ENCODE measurements at regions not wholly inside any gene's neighbourhood (a gene's known extent, or its start where the extent isn't known, plus 50 kb on each side); places are given as distances from the start of the nearest gene placed in this dataset.
"Not testable (repeated sequence)": the region's sequence is repeated elsewhere in the genome, so short reads cannot be mapped to it uniquely, and the experiment has no call there.

DNA sequence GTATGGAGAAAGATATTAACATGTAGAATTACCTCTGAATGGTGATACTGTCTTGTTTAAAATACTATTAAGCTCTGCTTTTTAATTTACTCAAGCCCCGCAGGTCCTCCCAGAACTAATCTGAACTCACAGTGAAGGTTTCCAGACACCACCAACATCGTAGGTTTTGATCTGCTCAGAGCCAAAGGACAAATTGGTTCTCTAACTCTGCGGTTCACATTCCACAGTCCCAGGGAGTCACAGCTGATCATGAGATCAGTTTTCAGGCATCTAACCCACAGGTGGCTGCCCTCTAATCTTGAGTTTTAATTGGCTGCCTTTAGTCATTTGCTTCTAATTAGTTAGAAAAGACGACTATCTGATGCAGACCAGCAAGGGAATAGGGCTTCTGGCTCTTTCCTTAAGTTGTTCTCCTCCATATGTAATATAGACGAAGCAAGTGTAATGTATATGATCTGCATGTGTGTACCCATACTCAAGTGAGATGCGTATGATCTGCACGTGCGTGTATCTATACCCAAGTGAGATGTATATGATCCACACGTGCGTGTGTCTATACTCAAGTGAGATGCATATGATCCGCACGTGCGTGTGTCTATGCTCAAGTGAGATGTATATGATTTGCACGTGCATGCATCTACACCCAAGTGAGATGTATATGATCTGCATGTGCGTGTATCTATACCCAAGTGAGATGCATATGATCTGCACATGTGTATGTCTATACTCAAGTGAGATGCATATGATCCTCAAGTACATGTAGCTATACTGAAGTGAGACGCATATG, 331.5 kb upstream of the NPVF start:
- DNase-seq = no peak

DNA sequence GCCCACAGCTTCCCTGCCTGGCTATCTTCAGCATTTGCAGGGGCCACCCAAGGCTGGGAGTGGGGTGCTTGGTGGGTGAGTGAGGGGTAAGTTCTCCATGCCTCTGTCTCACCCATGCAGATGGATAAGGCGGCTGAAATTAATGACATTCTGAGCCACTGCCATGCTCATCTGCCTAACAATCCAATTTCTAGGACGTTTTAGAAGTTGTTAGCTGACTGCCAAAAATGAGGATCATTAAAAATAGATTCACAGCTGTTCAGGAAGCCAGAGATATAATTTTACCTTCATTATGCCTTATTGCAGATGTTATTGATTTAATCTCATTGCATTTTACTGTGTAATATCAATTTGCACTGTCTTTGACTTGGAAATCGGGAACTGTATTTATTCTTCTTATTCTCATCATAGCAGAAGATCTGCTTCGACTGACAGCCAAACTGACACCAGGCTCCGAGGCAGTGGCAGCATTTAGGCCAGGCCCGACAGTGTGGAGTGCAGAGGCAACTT, 334.4 kb upstream of the NPVF start:
- DNase-seq = no peak

DNA sequence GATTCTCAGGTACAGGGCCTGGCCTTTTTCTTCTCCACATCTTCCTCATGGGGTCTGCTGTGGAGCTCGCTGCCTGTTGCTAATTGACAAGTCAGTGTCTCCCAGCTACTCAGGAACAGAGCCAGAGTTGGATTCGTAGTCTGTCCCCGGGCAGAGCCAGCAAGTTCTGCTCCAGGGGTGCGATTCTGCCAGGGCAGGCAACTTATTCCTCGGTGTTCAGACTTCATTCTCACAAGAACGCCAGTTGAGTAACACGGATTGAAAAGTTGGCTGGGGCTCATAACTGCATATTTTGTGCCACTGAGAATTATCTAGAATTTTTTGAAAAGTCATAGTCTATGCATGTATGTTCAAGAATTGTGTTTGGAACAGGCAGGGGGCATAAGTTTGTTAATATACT, 336.7 kb upstream of the NPVF start:
- no peak for DNase-seq

DNA sequence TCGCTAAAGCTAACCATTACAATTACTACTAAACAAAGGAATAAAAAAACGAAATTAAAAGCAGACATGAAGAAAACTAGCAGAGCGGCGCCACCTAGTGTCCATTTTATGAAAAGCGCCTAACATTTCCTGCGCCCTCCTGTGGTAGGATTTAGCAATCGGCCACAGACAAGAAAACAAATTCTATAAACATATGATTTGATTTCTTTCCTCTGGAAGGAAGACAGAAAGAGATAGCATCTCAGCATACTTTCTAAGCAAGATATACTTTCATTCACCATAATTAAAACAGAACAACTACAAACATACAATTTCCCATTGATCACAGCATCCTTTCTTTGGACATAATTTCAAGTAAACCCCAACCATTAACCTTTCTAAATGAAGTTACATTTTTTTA, 337.7 kb upstream of the NPVF start:
- peak; percentile 62 to 66 for DNase-seq

DNA sequence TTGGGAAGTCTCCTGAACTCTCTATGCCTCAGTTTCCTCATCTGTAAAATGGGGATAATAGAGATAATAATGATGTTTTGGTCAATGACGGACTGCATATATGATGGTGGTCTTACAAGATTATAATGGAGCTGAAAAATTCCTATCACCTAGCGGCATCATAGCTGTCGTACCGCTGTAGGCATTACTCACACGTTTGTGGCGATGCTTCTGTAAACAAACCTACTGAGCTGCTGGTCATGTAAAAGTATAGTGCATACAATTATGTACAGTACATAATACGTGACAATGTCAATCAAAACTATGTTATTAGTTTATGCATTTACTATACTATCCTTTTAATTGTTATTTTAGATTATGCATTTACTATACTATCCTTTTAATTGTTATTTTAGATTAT, 339.1 kb upstream of the NPVF start:
- no peak for DNase-seq

DNA sequence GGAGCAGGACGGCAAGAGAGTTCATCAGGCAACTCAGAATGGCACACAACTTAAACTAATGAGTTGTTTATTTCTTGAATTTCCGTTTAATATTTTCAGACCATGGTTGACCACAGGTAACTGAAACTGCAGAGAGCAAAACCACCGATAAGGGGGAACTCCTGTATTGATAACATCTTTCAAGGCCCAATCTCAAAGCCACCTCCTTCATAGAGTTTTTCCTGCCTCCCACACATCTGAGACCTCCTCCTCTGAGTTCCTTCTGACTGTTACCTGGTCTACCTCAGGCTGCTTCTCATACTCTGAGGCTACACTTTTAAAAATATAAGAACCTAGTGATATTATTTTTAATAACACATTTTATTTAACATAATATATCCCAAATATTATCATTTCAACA, 341.5 kb upstream of the NPVF start:
- no peak for DNase-seq

DNA sequence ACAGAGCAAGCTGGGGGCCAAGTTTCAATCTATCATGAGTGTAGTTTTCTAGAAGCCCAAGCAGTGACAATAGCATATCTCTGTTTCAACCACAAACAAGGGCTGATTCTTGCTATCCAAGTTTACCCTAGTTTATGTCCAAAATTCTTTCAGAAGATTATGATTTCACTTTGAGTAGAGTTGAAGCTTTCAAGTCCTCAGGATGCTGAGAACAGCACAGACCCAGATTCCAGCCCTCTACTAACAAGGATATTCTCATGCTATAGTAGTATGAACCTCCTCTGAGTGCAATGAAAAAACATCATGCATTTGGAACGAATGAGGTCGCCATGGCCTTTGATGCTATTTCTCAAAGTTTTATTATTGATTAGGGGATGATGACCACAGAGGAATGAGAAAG, 344.1 kb upstream of the NPVF start:
- no peak for DNase-seq

DNA sequence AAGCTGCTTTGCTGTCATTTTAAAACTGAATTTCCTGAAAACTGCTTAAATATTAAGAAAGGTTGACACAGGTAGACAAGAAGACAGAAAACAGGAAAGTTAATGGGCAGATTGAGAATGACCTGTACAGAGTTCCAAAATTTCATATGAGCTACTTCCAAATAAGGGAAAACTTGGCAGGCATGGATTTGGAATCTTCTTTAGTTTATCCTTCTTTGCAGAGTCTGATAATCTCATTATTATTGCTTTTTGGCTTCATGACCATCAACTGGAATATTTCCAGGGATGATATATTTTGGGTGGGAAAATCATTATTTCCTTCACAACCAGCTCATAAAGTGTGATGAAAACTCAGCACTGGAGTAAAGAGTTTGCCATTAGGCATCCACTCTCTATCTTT, 346.5 kb upstream of the NPVF start:
- DNase-seq = no peak

DNA sequence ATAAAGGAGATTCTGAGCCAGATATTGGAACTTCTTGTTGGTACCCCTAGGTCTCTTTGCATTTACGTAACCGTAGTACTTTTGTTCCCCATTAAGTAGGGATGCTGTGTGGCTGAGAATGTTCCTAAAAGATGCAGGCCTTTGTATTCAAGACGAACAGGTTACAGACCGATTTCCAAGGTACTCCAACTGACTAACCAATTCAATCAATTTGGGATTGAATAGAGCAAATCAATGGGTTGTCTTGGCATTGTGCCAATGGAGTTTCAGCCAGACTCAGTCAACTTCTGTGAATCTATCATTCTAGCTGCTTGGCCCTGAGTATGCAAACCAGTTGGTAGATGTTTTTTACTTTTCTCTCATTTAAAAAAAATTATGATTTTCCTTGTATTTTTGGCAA, 347.3 kb upstream of the NPVF start:
- DNase-seq = no peak

DNA sequence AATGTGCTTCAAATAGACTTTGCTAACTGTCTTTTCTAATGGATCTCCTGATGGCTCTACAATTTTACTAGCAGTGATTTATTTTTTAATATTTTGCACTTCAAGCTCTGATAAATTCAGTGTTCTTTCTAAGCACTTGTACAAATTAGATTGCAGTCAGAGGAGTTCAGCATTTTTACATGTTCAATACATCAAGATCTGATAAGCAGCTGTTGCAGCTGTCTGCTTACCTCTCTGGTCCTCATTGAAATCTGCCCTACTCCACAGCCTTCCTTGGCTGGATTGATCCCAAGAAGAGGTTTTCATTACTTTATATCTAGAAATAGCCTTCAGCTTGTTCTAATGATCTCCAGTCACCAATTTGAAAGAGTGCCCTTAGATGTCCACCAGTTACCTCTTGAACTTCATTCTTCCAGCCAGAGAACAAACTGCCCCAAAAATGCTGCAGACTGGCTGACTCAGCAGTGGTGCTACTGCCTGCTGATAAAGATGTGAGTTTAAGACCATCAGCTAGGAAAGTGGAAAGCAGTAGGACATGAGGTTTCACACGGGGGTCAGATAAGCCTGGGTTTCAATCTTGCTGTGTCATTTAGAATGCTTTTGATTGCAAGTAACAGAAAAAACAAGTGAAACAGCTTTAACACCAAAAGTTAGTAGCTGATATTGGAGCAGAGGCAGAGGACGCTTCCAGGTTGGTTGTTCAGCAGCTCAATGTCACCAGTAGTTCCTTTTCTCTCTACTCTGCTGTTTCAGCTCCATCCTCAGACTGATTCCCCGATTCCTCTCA, 350.9 kb upstream of the NPVF start:
- DNase-seq = no peak

DNA sequence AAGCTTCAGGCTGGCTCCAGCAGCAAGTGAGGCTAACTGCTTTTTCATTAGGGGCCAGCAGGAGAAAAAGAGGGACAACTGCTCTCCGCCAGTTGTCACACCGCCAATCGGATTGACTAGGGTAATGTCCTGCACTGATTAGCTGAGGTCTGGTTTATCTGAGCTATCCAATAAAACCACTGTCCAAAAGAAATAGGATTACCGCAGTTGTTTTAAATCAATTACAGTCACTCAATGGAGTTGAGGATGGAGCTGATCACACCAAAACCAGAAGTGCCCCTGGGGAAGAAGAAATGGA, 351.4 kb upstream of the NPVF start:
- DNase-seq = no peak

DNA sequence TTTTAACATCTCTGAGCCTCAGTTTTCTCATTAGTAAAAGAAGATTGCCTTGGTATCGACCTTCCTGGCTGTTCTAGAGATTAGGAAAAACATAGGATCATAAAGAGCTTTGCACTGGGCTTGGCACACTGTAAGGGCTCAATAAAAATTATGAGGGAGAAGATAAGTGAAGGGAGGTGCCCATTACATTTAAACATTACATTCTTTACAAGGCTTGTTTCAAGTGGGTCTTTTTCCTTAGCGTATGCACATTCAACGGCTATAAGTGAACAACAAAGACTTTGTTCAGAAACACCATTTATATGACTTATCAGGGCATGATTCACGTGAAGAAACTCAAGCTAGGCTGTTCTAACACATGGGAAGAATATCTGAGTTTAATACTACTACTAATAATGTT, 351.9 kb upstream of the NPVF start:
- no peak for DNase-seq

DNA sequence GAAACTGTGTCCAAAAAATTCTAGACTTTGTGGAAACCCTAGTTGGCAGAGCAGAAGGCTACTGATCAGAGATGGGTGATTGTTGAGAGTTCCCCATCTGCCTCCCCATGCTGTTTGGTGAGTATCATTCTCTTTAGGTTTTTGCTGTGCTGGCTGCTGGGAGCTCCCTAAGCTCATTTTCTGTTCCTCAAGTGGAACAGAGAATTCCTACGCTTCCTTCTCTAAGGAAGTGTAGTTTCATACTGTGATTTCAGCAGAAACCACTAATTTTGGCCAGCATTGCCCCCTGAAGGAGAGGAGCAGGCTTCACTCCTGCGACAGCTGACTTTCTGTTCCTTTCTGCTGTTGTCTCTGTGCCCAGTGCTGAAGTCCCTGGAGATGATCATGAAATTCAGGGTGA, 355.3 kb upstream of the NPVF start:
- DNase-seq = no peak

DNA sequence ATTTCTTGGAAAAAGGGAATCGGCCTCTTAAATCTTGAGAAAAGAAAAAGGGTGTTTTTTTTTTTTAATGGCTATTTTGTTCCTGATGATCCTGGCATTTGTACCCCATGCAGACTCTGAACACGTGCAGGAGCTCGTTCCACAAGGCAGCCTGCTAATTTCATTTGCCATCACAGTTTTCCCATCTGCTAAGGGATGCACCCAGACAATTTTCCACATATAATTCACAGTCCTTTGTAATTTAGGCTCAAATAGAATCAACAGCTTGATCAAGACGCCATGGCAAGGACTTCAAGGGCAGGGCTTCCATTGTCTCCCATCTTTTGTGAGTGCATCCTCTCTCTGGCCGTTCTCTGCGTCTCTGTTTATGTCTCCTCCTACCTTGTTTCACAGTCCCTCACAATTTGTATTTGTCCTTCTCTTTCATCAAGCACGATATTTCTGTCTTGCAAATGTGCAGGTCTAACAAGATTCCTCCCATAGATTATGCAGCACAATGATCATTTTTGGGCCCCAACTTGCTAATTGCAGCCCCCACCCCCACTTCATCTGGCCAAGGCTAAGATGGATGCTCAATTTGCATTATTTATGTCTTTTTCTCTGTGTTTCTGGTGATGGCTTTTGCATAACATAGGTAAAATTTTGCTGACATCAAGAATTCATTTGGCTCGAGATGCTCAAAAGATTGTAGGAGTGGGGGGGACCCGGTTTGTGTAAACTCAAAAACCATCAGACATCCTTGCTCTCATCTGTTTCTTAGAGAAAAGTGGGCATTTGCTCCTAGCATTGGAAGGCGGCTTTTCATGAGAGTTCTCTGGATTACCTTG, 356.0 kb upstream of the NPVF start:
- DNase-seq = no peak

DNA sequence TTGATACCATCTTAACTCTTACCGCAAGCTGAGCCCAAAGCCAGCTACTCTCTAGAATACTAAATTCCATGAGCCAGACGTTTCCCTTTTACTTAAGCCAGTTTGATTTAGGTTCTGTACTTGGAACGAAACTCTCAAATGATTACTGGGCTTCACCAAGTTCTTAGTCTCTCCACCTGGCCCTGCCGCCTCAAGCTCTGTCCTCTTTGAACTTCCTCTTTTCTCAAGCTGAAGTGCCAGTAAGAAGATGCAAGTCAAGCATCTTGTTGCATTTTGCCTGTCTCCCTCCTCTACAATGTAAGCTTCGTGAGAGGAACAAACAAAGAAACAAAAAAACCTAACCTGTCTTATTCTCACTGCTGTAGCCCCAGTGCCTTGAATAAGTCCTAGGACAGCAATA, 358.2 kb upstream of the NPVF start:
- DNase-seq = no peak

DNA sequence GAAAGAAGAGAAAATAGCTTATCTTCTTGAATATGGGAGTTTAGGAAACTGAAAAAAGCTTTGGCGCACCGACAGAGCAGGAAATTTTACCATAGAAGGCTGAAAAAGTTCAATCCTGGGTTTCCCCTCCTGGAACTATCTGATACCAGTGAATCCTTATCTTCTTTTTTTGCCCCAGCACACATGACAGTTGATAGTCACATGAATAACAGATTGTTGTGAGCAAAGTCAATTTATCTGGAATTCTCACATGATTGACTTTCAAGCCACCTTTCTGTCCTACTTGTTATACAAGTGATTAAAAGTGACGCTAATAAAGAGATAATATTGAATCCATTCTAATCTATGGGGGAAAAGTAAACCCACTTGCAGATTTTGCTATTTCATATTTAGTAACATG, 365.8 kb upstream of the NPVF start:
- DNase-seq = no peak

DNA sequence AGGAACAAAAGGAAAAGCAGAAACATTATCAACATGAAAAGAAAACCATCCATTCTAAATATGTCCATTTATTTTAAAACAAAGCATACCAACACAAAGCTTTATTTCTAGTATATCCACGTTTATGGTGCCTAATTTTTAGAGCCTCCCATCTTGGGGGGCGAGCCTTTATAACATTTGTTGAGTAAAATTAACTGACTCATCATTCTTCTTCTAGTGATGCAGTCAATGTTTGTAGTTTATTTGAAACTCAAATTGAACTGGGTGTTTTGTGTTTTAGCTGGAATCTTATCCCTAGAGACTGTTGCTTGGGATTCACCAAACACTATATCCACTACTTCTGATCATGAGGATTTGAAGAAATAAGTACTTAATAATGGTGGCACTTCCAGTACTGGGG, 366.4 kb upstream of the NPVF start:
- DNase-seq = no peak

DNA sequence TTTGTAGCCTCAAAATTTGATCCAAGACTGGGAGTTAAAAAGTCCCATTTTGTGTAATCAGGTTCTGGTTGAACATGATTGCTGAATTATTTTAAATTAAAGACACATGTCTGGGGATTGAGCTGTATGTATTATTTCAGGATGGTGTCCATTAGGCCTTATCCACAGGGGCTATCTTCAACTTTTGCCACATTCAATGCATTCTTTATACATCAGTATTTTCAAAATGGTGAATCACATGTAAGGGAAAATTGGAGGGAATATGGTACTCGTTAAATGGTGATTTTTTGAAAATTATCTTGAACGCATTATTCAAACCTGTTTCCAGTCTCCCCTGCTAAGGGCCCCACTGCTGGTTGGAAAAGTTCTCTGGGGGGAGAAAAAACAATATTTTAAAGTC, 367.7 kb upstream of the NPVF start:
- no peak for DNase-seq

DNA sequence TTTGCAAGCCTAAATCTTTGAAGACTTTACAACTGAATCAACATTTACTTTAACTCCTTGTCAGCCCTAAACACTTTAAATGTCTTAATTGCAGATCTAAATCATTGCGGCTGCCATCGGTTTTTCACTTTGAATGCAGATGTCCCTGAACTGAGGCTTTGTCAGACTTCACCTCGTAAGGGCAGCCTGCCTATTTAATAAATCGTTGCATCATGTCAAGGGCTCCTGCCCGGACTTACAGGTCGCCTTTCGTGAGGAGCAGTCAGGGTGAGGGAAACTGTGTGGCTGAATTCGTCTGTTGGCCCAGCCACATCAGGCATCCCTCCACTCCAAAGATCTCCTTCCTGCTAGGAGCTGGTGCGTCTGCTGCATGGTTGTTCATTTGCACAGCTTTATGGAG, 368.2 kb upstream of the NPVF start:
- no peak for DNase-seq

DNA sequence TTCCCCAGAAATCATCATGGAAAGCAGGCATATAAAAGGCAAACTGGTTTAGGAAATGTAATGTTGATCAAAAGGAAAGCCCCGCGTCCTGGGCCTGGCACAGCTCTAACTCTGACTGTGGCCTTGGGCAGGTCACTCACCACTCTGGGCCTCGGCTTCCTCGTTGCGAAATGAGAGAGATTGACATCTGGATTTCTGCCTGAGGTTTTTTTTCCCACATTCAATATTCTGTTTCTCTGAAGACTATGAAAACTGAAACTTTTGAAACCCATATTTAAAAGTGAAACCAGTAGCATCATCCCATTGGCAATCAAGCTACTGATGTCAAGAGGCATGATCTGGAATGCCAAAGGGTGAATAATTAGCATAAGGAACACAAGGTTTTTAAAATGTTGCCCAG, 369.7 kb upstream of the NPVF start:
- no peak for DNase-seq

DNA sequence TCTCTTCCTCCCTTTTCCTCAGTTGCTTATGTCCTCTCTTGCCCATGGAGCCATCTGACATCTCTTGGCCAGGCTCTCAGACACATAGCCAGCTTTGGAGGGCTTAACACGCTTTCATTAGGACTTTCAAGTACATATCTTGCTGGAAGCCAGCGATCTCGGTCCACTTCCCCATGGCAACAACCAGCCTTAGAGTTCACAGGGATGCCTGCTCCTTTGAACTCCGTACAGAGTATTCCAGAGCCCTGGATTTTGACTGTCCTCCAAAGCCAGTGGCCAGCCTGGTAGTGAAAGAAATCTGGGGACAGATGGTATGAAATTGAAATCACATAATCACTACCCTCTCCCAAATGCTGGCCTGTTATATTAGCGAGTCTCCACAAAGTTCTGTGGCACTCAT, 370.5 kb upstream of the NPVF start:
- no peak for DNase-seq

DNA sequence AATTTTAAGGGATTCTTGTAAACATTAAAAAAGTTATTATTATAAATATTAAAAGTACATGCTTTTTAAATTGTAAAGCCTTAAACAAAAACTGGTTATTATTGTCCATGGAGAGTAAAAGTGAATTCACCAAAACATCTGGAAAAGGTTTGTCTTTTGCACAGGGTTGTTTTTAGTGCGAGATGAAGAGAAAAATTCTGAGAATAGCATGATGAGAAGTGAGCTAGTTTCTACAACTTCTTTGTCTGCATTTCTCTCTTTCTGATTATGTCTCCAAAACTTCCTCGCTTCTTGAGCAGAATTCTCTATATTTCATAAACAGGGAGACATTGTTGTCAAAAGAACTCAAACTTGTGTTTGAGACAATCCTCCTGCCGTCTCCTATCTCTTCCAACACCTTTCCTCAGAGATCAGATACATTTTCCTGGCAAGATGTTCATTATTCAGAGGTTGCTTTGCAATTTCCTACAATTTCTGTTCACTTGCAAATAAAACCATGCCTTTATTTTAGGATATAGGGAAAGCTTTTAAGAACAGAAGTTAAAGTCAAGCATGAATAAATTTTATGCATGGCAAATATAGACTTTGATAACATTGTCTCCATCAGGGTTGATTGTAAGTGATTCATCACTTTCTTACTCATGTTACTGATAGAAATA, 372.1 kb upstream of the NPVF start:
- DNase-seq = no peak

DNA sequence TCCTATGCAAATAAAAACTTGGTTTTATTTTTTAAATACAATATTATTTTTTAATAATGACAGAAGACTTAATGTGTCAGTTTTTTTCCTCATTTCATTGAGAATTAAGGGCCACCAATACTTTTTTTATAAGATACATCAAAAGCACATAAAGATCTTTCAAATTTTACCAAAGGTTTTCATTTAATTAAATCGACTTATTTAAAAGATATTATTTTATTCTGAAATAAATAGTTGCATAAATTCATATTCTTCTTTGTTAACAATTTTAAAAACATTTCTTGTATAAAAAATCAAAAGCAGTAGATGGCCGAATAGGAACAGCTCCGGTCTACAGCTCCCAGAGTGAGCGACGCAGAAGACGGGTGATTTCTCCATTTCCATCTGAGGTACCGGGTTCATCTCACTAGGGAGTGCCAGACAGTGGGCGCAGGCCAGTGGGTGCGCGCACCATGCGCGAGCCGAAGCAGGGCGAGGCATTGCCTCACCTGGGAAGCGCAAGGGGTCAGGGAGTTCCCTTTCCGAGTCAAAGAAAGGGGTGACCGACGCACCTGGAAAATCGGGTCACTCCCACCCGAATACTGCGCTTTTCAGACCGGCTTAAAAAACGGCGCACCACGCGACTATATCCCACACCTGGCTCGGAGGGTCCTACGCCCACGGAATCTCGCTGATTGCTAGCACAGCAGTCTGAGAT, 374.6 kb upstream of the NPVF start:
- not testable (repeated sequence) for DNase-seq

Data from stimulated activated CD4-positive, alpha-beta T cell treated with anti-CD3 and anti-CD28 coated beads, Interleukin-2, amount 100 ng/mL, for 48 hours (primary cell).